Hepatocyte (in vitro differentiated cells): ENCODE measurements at regions not wholly inside any gene's neighbourhood (a gene's known extent, or its start where the extent isn't known, plus 50 kb on each side); places are given as distances from the start of the nearest gene placed in this dataset.
"Not testable (repeated sequence)": the region's sequence is repeated elsewhere in the genome, so short reads cannot be mapped to it uniquely, and the experiment has no call there.

Experiments
- DNase-seq: peaks from one replicate; pipeline ENCODE4 v3.0.0-alpha.2; 2016; ENCODE audit warnings: low spot score
- H2AFZ ChIP-seq: fragments of 200-600 bp; sonication (generic); 2 replicates; pipeline ENCODE4 v1.6.0; 2016; ENCODE audit warnings: antibody characterized with exemption, mild to moderate bottlenecking
- H3K27ac ChIP-seq: fragments of 200-600 bp; sonication (generic); 2 replicates; pipeline ENCODE4 v1.5.1; 2016; ENCODE audit warnings: mild to moderate bottlenecking
- H3K27me3 ChIP-seq: fragments of 200-600 bp; sonication (generic); 2 replicates; pipeline ENCODE4 v1.6.1; 2016
- H3K36me3 ChIP-seq: fragments of 200-600 bp; sonication (generic); replicated peaks from 2 replicates; pipeline ENCODE4 v1.5.1; 2016; ENCODE audit warnings: low read depth; ENCODE audit not compliant: insufficient read depth
- H3K4me1 ChIP-seq: fragments of 200-600 bp; sonication (generic); 2 replicates; pipeline ENCODE4 v1.5.1; 2016; ENCODE audit warnings: mild to moderate bottlenecking, moderate library complexity; ENCODE audit not compliant: insufficient read depth
- H3K4me2 ChIP-seq: fragments of 200-600 bp; sonication (generic); 2 replicates; pipeline ENCODE4 v1.6.0; 2016
- H3K4me3 ChIP-seq: fragments of 200-600 bp; sonication (generic); 2 replicates; pipeline ENCODE4 v1.5.1; 2016; ENCODE audit warnings: mild to moderate bottlenecking
- H3K79me2 ChIP-seq: fragments of 200-600 bp; sonication (generic); 2 replicates; pipeline ENCODE4 v1.6.0; 2017; ENCODE audit warnings: mild to moderate bottlenecking
- H3K9me2 ChIP-seq: fragments of 200-600 bp; sonication (generic); replicated peaks from 2 replicates; pipeline ENCODE4 v1.6.0; 2017; ENCODE audit warnings: mild to moderate bottlenecking; ENCODE audit not compliant: insufficient read depth
- H3K9me3 ChIP-seq: fragments of 200-600 bp; sonication (generic); 2 replicates; pipeline ENCODE4 v1.5.1; 2016; ENCODE audit warnings: low read depth, mild to moderate bottlenecking
- H4K20me1 ChIP-seq: fragments of 200-600 bp; sonication (generic); 2 replicates; pipeline ENCODE4 v1.6.0; 2016; ENCODE audit warnings: mild to moderate bottlenecking; ENCODE audit not compliant: insufficient read depth, poor library complexity, severe bottlenecking
- CTCF ChIP-seq: fragments of 200-600 bp; sonication (generic); IDR thresholded peaks from 2 replicates; pipeline ENCODE4 v1.5.1; 2016; ENCODE audit warnings: antibody characterized with exemption, mild to moderate bottlenecking; ENCODE audit not compliant: poor library complexity
- EZH2 ChIP-seq: fragments of 200-600 bp; sonication (generic); IDR thresholded peaks from 2 replicates; pipeline ENCODE4 v1.6.1; 2016; ENCODE audit warnings: antibody characterized with exemption, mild to moderate bottlenecking, borderline replicate concordance
- EZH2phosphoT487 ChIP-seq: fragments of 200-600 bp; sonication (generic); IDR thresholded peaks from one replicate; pipeline ENCODE4 v1.6.1; 2018; ENCODE audit warnings: antibody characterized with exemption, mild to moderate bottlenecking, low read depth, moderate library complexity; ENCODE audit not compliant: unreplicated experiment, severe bottlenecking
- WGBS: methylation state at CpG from one replicate; pipeline ENCODE4 v1.1.6; 2016; ENCODE audit warnings: low lambda C conversion rate; ENCODE audit errors: missing lambda C conversion rate; 5-methylcytosine and 5-hydroxymethylcytosine counted together

GRCh38 chrX:3521396-3521795 lies 174.9 kb upstream of the MXRA5 start:
- no peak for DNase-seq
- TF ChIP-seq EZH2phosphoT487: no peak
- no peak for TF ChIP-seq EZH2
- no peak for TF ChIP-seq CTCF
- no peak overlapping the region for H2AFZ ChIP-seq
- H3K9me3 ChIP-seq: no peaks in the 10 kb centered on the region
- no peaks in the 10 kb centered on the region for H3K27me3 ChIP-seq
- H3K4me3 ChIP-seq: no peak overlapping the region
- no peak overlapping the region for H3K4me2 ChIP-seq
- no peaks in the 10 kb centered on the region for H3K79me2 ChIP-seq
- no peaks in the 10 kb centered on the region for H3K9me2 ChIP-seq
- no peaks in the 10 kb centered on the region for H3K36me3 ChIP-seq
- H3K27ac ChIP-seq: peak overlapping the region; percentile 71
- H4K20me1 ChIP-seq: no peaks in the 10 kb centered on the region
- 31% methylated on average over 3 of the region's 3 CpGs for WGBS
- no peaks in the 10 kb centered on the region for H3K4me1 ChIP-seq

- H3K9me3 ChIP-seq: no peaks in the 10 kb centered on the region
- H3K79me2 ChIP-seq: no peaks in the 10 kb centered on the region
- H3K9me2 ChIP-seq: no peaks in the 10 kb centered on the region
- no peaks in the 10 kb centered on the region for H3K4me1 ChIP-seq
- H3K27me3 ChIP-seq: no peaks in the 10 kb centered on the region
- no peak overlapping the region for H3K4me3 ChIP-seq
- no peaks in the 10 kb centered on the region for H4K20me1 ChIP-seq
- no peak for DNase-seq
- TF ChIP-seq CTCF (no peak), EZH2 (no peak), EZH2phosphoT487 (no peak)
- H3K36me3 ChIP-seq: no peaks in the 10 kb centered on the region
- peak overlapping the region; percentile 71 for H3K27ac ChIP-seq
- no peak overlapping the region for H3K4me2 ChIP-seq
- 62% methylated on average over 3 of the region's 3 CpGs for WGBS
- H2AFZ ChIP-seq: no peak overlapping the region
These were observed 174.5 kb upstream of the MXRA5 start for GRCh38 chrX:3520982-3521381.

GRCh38 chrX:3520458-3520857 lies 174.0 kb upstream of the MXRA5 start:
- no peak overlapping the region for H3K4me2 ChIP-seq
- no peak for DNase-seq
- no peaks in the 10 kb centered on the region for H3K9me3 ChIP-seq
- H3K27me3 ChIP-seq: no peaks in the 10 kb centered on the region
- no peaks in the 10 kb centered on the region for H3K79me2 ChIP-seq
- no peaks in the 10 kb centered on the region for H3K36me3 ChIP-seq
- H4K20me1 ChIP-seq: no peaks in the 10 kb centered on the region
- no peak overlapping the region for H2AFZ ChIP-seq
- peak overlapping the region; percentile 71 for H3K27ac ChIP-seq
- H3K4me1 ChIP-seq: no peaks in the 10 kb centered on the region
- 73% methylated on average over 3 of the region's 3 CpGs for WGBS
- H3K4me3 ChIP-seq: no peak overlapping the region
- TF ChIP-seq EZH2phosphoT487 (no peak), CTCF (no peak), EZH2 (no peak)
- no peaks in the 10 kb centered on the region for H3K9me2 ChIP-seq

- not testable (repeated sequence) for H3K9me3 ChIP-seq, H3K4me3 ChIP-seq, H3K36me3 ChIP-seq, DNase-seq, H3K4me2 ChIP-seq, H3K79me2 ChIP-seq, H3K9me2 ChIP-seq, H3K27me3 ChIP-seq, H3K27ac ChIP-seq, H2AFZ ChIP-seq, H3K4me1 ChIP-seq, H4K20me1 ChIP-seq
- WGBS: 81% methylated on average over 8 of the region's 8 CpGs
These were observed 172.9 kb upstream of the MXRA5 start for GRCh38 chrX:3519384-3519783.
